H1 (cell line): ENCODE measurements at regions not wholly inside any gene's neighbourhood (a gene's known extent, or its start where the extent isn't known, plus 50 kb on each side); places are given as distances from the start of the nearest gene placed in this dataset.

Experiments
- CTCF ChIA-PET: fragments of 300-600 bp; sonication (Branson Sonifier 250); formaldehyde crosslinking; loops from one replicate; lab custom pipeline; 2021; ENCODE audit not compliant: partially characterized antibody; lab: Charles Lee
- POLR2A ChIA-PET: fragments of 300-600 bp; sonication (Branson Sonifier 250); formaldehyde crosslinking; loops from one replicate; lab custom pipeline; 2021; ENCODE audit warnings: inconsistent platforms; ENCODE audit not compliant: partially characterized antibody; lab: Charles Lee
- DNase-seq, 2 experiments: peaks; one replicate each; pipeline versions ENCODE4 v3.0.0 to v3.0.0-alpha.2; 2010 to 2022; ENCODE audit warnings: low spot score in 2 of 2, low read depth in 1 of 2, mixed read lengths in 1 of 2
- FAIRE-seq: peaks from 2 replicates; lab custom pipeline; 2011; peaks lifted over from hg19 to GRCh38; lab: Jason Lieb, UNC
- H2AFZ ChIP-seq: 2 replicates; pipeline ENCODE4 v1.8.1; 2012; ENCODE audit warnings: low read length, inconsistent platforms
- H2AK5ac ChIP-seq: 2 replicates; pipeline ENCODE4 v1.6.1; 2013; ENCODE audit warnings: low read depth, low read length
- H2BK120ac ChIP-seq: replicated peaks from 2 replicates; pipeline ENCODE3; 2013; ENCODE audit warnings: low read depth, low read length, inconsistent platforms
- H2BK12ac ChIP-seq: 2 replicates; pipeline ENCODE4 v1.6.1; 2013; ENCODE audit warnings: low read depth, low read length
- H2BK15ac ChIP-seq: 2 replicates; pipeline ENCODE4 v1.6.1; 2013; ENCODE audit warnings: low read length
- H2BK20ac ChIP-seq: 2 replicates; pipeline ENCODE4 v1.6.1; 2013; ENCODE audit warnings: low read length
- H2BK5ac ChIP-seq: 2 replicates; pipeline ENCODE4 v1.6.1; 2013; ENCODE audit warnings: low read depth, low read length
- H3K14ac ChIP-seq: 2 replicates; pipeline ENCODE4 v1.6.1; 2013; ENCODE audit warnings: inconsistent platforms; ENCODE audit not compliant: insufficient read length
- H3K18ac ChIP-seq: 2 replicates; pipeline ENCODE4 v1.6.1; 2013; ENCODE audit warnings: low read length; ENCODE audit errors: extremely low read depth
- H3K23ac ChIP-seq: 2 replicates; pipeline ENCODE4 v1.6.1; 2013; ENCODE audit warnings: inconsistent platforms; ENCODE audit not compliant: insufficient read length
- H3K23me2 ChIP-seq: 2 replicates; pipeline ENCODE4 v1.6.1; 2013; ENCODE audit warnings: low read depth, low read length
- H3K27ac ChIP-seq: 2 replicates; pipeline ENCODE4 v1.6.1; 2011; ENCODE audit warnings: low read depth, low read length, inconsistent platforms
- H3K27me3 ChIP-seq, 4 experiments: replicated peaks in 1 of 4; 1 replicate in 1 of 4; 2 replicates in 3 of 4; pipeline versions ENCODE4 v1.6.1 to v1.8.1; 2011 to 2013; ENCODE audit warnings: low read length in 3 of 4, mild to moderate bottlenecking in 3 of 4, inconsistent platforms in 2 of 4, mixed read lengths in 2 of 4, moderate library complexity in 1 of 4; ENCODE audit not compliant: control insufficient read depth in 3 of 4, insufficient read depth in 3 of 4; ENCODE audit errors: extremely low read depth in 1 of 4
- H3K36me3 ChIP-seq, 4 experiments: 2 replicates each; pipeline versions ENCODE4 v1.6.1 to v1.8.1; 2011 to 2013; ENCODE audit warnings: mild to moderate bottlenecking in 4 of 4, low read length in 3 of 4, moderate library complexity in 2 of 4, control low read depth in 1 of 4, inconsistent platforms in 1 of 4; ENCODE audit not compliant: insufficient read depth in 4 of 4, control insufficient read depth in 2 of 4
- H3K4ac ChIP-seq: replicated peaks from 2 replicates; pipeline ENCODE3; 2013; ENCODE audit warnings: low read length, low read depth, mixed read lengths, inconsistent platforms; ENCODE audit not compliant: insufficient read length
- H3K4me1 ChIP-seq, 4 experiments: replicated peaks in 1 of 4; 1 replicate in 1 of 4; 2 replicates in 3 of 4; pipeline versions ENCODE4 v1.6.1 to v1.8.1; 2011 to 2013; ENCODE audit warnings: low read length in 3 of 4, inconsistent platforms in 2 of 4, mixed read lengths in 1 of 4; ENCODE audit not compliant: insufficient read depth in 4 of 4, control insufficient read depth in 3 of 4
- H3K4me2 ChIP-seq, 2 experiments: 2 replicates each; pipeline versions ENCODE4 v1.6.1 to v1.8.1; 2011 to 2013; ENCODE audit warnings: low read depth in 2 of 2, low read length in 2 of 2, control low read depth in 1 of 2, inconsistent platforms in 1 of 2, mild to moderate bottlenecking in 1 of 2; ENCODE audit not compliant: insufficient read depth in 1 of 2
- H3K4me3 ChIP-seq, 4 experiments: fragments of 200-600, 300-600 bp in 1 of 4; sonication (generic), shearing (Covaris generic), sonication (Bioruptor Twin) in 1 of 4; 2 replicates each; pipeline versions ENCODE4 v1.5.1 to v1.8.1; 2011 to 2016; ENCODE audit warnings: low read length in 4 of 4, low read depth in 3 of 4, control low read depth in 2 of 4, inconsistent platforms in 2 of 4, mild to moderate bottlenecking in 2 of 4, mixed read lengths in 1 of 4, moderate library complexity in 1 of 4; ENCODE audit not compliant: insufficient read depth in 2 of 4; ENCODE audit errors: extremely low read depth in 1 of 4
- H3K56ac ChIP-seq: replicated peaks from 2 replicates; pipeline ENCODE3; 2013; ENCODE audit warnings: low read depth, mild to moderate bottlenecking, mixed read lengths, low read length, inconsistent platforms; ENCODE audit not compliant: insufficient read length
- H3K79me1 ChIP-seq: 2 replicates; pipeline ENCODE4 v1.6.1; 2013; ENCODE audit warnings: low read depth, low read length, control low read depth
- H3K79me2 ChIP-seq, 2 experiments: 2 replicates each; pipeline versions ENCODE4 v1.6.1 to v1.8.1; 2012 to 2013; ENCODE audit warnings: low read length in 2 of 2, mild to moderate bottlenecking in 2 of 2, inconsistent platforms in 1 of 2; ENCODE audit not compliant: insufficient read depth in 2 of 2, control insufficient read depth in 1 of 2
- H3K9ac ChIP-seq, 4 experiments: replicated peaks in 1 of 4; 1 replicate in 1 of 4; 2 replicates in 3 of 4; pipeline versions ENCODE4 v1.6.1 to v1.8.1; 2011 to 2013; ENCODE audit warnings: low read depth in 3 of 4, low read length in 3 of 4, control low read depth in 2 of 4, mild to moderate bottlenecking in 2 of 4, moderate library complexity in 2 of 4, inconsistent platforms in 1 of 4; ENCODE audit errors: extremely low read depth in 1 of 4
- H3K9me3 ChIP-seq, 2 experiments: 2 replicates each; pipeline versions ENCODE4 v1.6.1 to v1.8.1; 2012 to 2013; ENCODE audit warnings: mild to moderate bottlenecking in 2 of 2, moderate library complexity in 2 of 2, control low read depth in 1 of 2, inconsistent platforms in 1 of 2, low read depth in 1 of 2, low read length in 1 of 2, mixed read lengths in 1 of 2; ENCODE audit not compliant: insufficient read depth in 2 of 2
- H4K20me1 ChIP-seq, 2 experiments: replicated peaks in 1 of 2; 2 replicates each; pipeline versions ENCODE3 to v1.8.1; 2011 to 2013; ENCODE audit warnings: inconsistent platforms in 2 of 2, low read length in 2 of 2, mild to moderate bottlenecking in 1 of 2; ENCODE audit not compliant: insufficient read depth in 2 of 2, control insufficient read depth in 1 of 2
- H4K5ac ChIP-seq: 2 replicates; pipeline ENCODE4 v1.6.1; 2013; ENCODE audit warnings: low read length, low read depth, mixed read lengths, inconsistent platforms; ENCODE audit not compliant: insufficient read length
- H4K8ac ChIP-seq: 2 replicates; pipeline ENCODE4 v1.8.0; 2013; ENCODE audit warnings: mild to moderate bottlenecking, moderate library complexity, low read length, inconsistent platforms; ENCODE audit not compliant: insufficient read depth; ENCODE audit errors: extremely low read depth
- H4K91ac ChIP-seq: replicated peaks from 2 replicates; pipeline ENCODE3; 2013; ENCODE audit warnings: low read length, mixed read lengths, inconsistent platforms; ENCODE audit not compliant: insufficient read length
- KDM1A ChIP-seq: fragments of 200-600, 300-600 bp; sonication (generic); IDR thresholded peaks from 2 replicates; pipeline ENCODE4 v1.7.1; 2016; ENCODE audit warnings: mild to moderate bottlenecking, low read length, borderline replicate concordance
- RNF2 ChIP-seq: fragments of 200-900, 300-1000 bp; sonication (generic); IDR thresholded peaks from 2 replicates; pipeline ENCODE4 v1.7.1; 2016; ENCODE audit warnings: borderline replicate concordance, low read depth, mild to moderate bottlenecking, antibody characterized with exemption, low read length; ENCODE audit not compliant: poor library complexity, severe bottlenecking; ENCODE audit errors: missing control alignments
- WGBS, 2 experiments: shearing (Covaris generic) in 1 of 2; methylation state at CpG; one replicate each; pipeline versions ENCODE4 v1.1.6 to v1.1.7; 2013 to 2015; ENCODE audit warnings: low lambda C conversion rate in 2 of 2, mixed read lengths in 2 of 2, inconsistent platforms in 1 of 2, low coverage in 1 of 2, missing lambda C conversion rate in 1 of 2; ENCODE audit not compliant: insufficient replicate concordance in 2 of 2, insufficient coverage in 1 of 2, insufficient read length in 1 of 2; ENCODE audit errors: extremely low coverage in 1 of 2, missing lambda C conversion rate in 1 of 2; 5-methylcytosine and 5-hydroxymethylcytosine counted together

GRCh38 chr18:70920840-70921374 is 632.1 kb downstream of the SOCS6 start:
- FAIRE-seq = no peak
- H3K14ac ChIP-seq = no peak overlapping the region
- WGBS, 2 experiments = 89% methylated on average over 4 of the region's 4 CpGs; no CpG with 5 or more reads in 1 of the 2 experiments

More at GRCh38 chr18:70920840-70921374, 632.1 kb downstream of the SOCS6 start:
- Histone ChIP-seq H3K79me1 (no peaks in the 10 kb centered on the region), H3K23me2 (no peaks in the 10 kb centered on the region), H2BK15ac (no peak overlapping the region), H3K4me1 (no peaks in the 10 kb centered on the region), H2AFZ (no peak overlapping the region), H3K36me3 (no peaks in the 10 kb centered on the region; a peak in 1 of 8 replicates), H2BK20ac (no peak overlapping the region), H3K27ac (no peak overlapping the region), H4K5ac (no peak overlapping the region), H3K4ac (no peak overlapping the region), H3K23ac (no peak overlapping the region), H4K20me1 (no peaks in the 10 kb centered on the region), H3K9me3 (peaks cover 40 to 72% of the 10 kb centered on the region in 2 experiments), H3K9ac (no peak overlapping the region), H3K79me2 (no peaks in the 10 kb centered on the region), H4K8ac (no peak overlapping the region), H2BK120ac (no peak overlapping the region), H3K4me2 (no peak overlapping the region), H3K18ac (no peak overlapping the region), H2BK5ac (no peak overlapping the region), H3K27me3 (no peaks in the 10 kb centered on the region), H4K91ac (no peak overlapping the region), H3K56ac (no peak overlapping the region), H2AK5ac (no peak overlapping the region), H2BK12ac (no peak overlapping the region), H3K4me3 (no peak overlapping the region)
- DNase-seq = no peak
- ChIA-PET POLR2A (no interaction called here), CTCF (no interaction called here)
- TF ChIP-seq KDM1A (no peak), RNF2 (no peak)
